ENCODE measurements at regions not wholly inside any gene's neighbourhood (a gene's known extent, or its start where the extent isn't known, plus 50 kb on each side); places are given as distances from the start of the nearest gene placed in this dataset.

- no peak for TF ChIP-seq EZH2 (IDR thresholded peaks at IDR 0.05)
- TF ChIP-seq POLR2AphosphoS5 (IDR thresholded peaks at IDR 0.05; ENCODE audit: borderline replicate concordance, low read depth, low read length) = no peak
- no peak for TF ChIP-seq FOXP2 (optimal IDR thresholded peaks at IDR 0.05; ENCODE audit: control extremely low read depth, extremely low read length, insufficient read depth)
Measured at GRCh38 chr1:187685333-187685732, 856.6 kb downstream of the PLA2G4A start.

Measured in SK-N-MC (cell line).